HEK293 (cell line): ENCODE measurements at regions not wholly inside any gene's neighbourhood (a gene's known extent, or its start where the extent isn't known, plus 50 kb on each side); places are given as distances from the start of the nearest gene placed in this dataset.

Source experiments
- CTCF ChIA-PET: fragments of 350-600 bp; formaldehyde crosslinking; extraction: SDS; loops from one replicate; lab custom pipeline; 2021; ENCODE audit warnings: antibody characterized with exemption; lab: Yijun Ruan, JAX
- POLR2A ChIA-PET: fragments of 300-600 bp; formaldehyde crosslinking; extraction: SDS; loops from one replicate; lab custom pipeline; 2020; ENCODE audit warnings: antibody characterized with exemption, inconsistent platforms; lab: Yijun Ruan, JAX
- H3K27ac ChIP-seq: fragments of 200-500 bp; sonication (Bioruptor generic); 2 replicates; pipeline ENCODE4 v1.5.1; 2014; ENCODE audit warnings: low read depth, low read length, control low read depth, inconsistent platforms; ENCODE audit errors: extremely low read depth
- H3K36me3 ChIP-seq, 2 experiments: fragments of 200-500 bp in 1 of 2; sonication (Bioruptor generic) in 1 of 2; 1 replicate in 1 of 2; 2 replicates in 1 of 2; pipeline ENCODE4 v1.5.1; 2014 to 2017; ENCODE audit warnings: inconsistent platforms in 2 of 2, low read length in 2 of 2; ENCODE audit not compliant: control insufficient read depth in 2 of 2, insufficient read depth in 1 of 2
- H3K4me1 ChIP-seq: fragments of 200-500 bp; sonication (Bioruptor generic); 2 replicates; pipeline ENCODE4 v1.5.1; 2014; ENCODE audit warnings: mild to moderate bottlenecking, low read length, inconsistent platforms; ENCODE audit not compliant: control insufficient read depth, insufficient read depth
- H3K4me3 ChIP-seq: 2 replicates; pipeline ENCODE4 v1.5.1; 2011; ENCODE audit warnings: low read depth, mild to moderate bottlenecking, control low read depth, low read length, moderate library complexity
- H3K9me3 ChIP-seq: fragments of 200-500 bp; sonication (Bioruptor generic); 2 replicates; pipeline ENCODE4 v1.5.1; 2014; ENCODE audit warnings: low read depth, low read length, inconsistent platforms; ENCODE audit not compliant: control insufficient read depth, insufficient read depth
- EGR2 ChIP-seq: fragments of 450-650 bp; formaldehyde crosslinking; IDR thresholded peaks from 2 replicates; pipeline ENCODE4 v1.5.1; 2016; ENCODE audit warnings: low read depth, missing biosample characterization, missing genetic modification characterization
- HOXD13 ChIP-seq: sonication (generic); formaldehyde crosslinking; IDR thresholded peaks from 2 replicates; pipeline ENCODE4 v1.8.0; 2022; ENCODE audit warnings: missing genetic modification reagents, borderline replicate concordance
- IKZF3 ChIP-seq: fragments of 450-650 bp; IDR thresholded peaks from 2 replicates; pipeline ENCODE4 v1.5.0; 2018; ENCODE audit warnings: missing biosample characterization, mild to moderate bottlenecking, missing genetic modification characterization, moderate library complexity
- MZF1 ChIP-seq: fragments of 450-650 bp; formaldehyde crosslinking; IDR thresholded peaks from 2 replicates; pipeline ENCODE4 v1.5.1; 2017; ENCODE audit warnings: missing biosample characterization, missing genetic modification characterization, borderline replicate concordance
- SP7 ChIP-seq: fragments of 450-650 bp; formaldehyde crosslinking; IDR thresholded peaks from 2 replicates; pipeline ENCODE4 v1.5.1; 2016; ENCODE audit warnings: missing biosample characterization, missing genetic modification characterization
- ZBTB6 ChIP-seq: fragments of 450-650 bp; formaldehyde crosslinking; IDR thresholded peaks from 2 replicates; pipeline ENCODE4 v1.5.1; 2017; ENCODE audit warnings: missing biosample characterization, missing genetic modification characterization
- ZBTB7A ChIP-seq: fragments of 450-650 bp; formaldehyde crosslinking; IDR thresholded peaks from 2 replicates; pipeline ENCODE4 v1.5.1; 2016; ENCODE audit warnings: low read depth, missing biosample characterization, missing genetic modification characterization
- ZEB2 ChIP-seq: fragments of 450-650 bp; formaldehyde crosslinking; IDR thresholded peaks from 2 replicates; pipeline ENCODE4 v1.5.1; 2016; ENCODE audit warnings: missing biosample characterization, missing genetic modification characterization
- ZIC2 ChIP-seq: fragments of 450-650 bp; formaldehyde crosslinking; IDR thresholded peaks from 2 replicates; pipeline ENCODE4 v1.5.1; 2016; ENCODE audit warnings: missing biosample characterization, missing genetic modification characterization
- ZNF148 ChIP-seq: fragments of 450-650 bp; formaldehyde crosslinking; IDR thresholded peaks from 2 replicates; pipeline ENCODE4 v1.5.0; 2017; ENCODE audit warnings: missing biosample characterization, missing genetic modification characterization, borderline replicate concordance
- ZNF214 ChIP-seq: fragments of 450-650 bp; formaldehyde crosslinking; IDR thresholded peaks from 2 replicates; pipeline ENCODE4 v1.5.1; 2017; ENCODE audit warnings: missing biosample characterization, mild to moderate bottlenecking, missing genetic modification characterization, borderline replicate concordance
- ZNF302 ChIP-seq: fragments of 450-650 bp; formaldehyde crosslinking; IDR thresholded peaks from 2 replicates; pipeline ENCODE4 v1.5.1; 2016; ENCODE audit warnings: missing biosample characterization, missing genetic modification characterization, low read depth
- ZNF311 ChIP-seq: fragments of 450-650 bp; formaldehyde crosslinking; IDR thresholded peaks from 2 replicates; pipeline ENCODE4 v1.5.1; 2017; ENCODE audit warnings: missing biosample characterization, missing genetic modification characterization, borderline replicate concordance
- ZNF366 ChIP-seq: fragments of 450-650 bp; formaldehyde crosslinking; conservative IDR thresholded peaks from 2 replicates; pipeline ENCODE4 v1.5.1; 2016; ENCODE audit warnings: missing biosample characterization, missing genetic modification characterization
- ZNF416 ChIP-seq: fragments of 450-650 bp; formaldehyde crosslinking; IDR thresholded peaks from 2 replicates; pipeline ENCODE4 v1.5.1; 2016; ENCODE audit warnings: missing biosample characterization, missing genetic modification characterization
- ZNF426 ChIP-seq: fragments of 450-650 bp; formaldehyde crosslinking; IDR thresholded peaks from 2 replicates; pipeline ENCODE4 v1.5.1; 2017; ENCODE audit warnings: missing biosample characterization, missing genetic modification characterization, mild to moderate bottlenecking, inconsistent platforms, moderate library complexity
- ZNF473 ChIP-seq: fragments of 450-650 bp; formaldehyde crosslinking; IDR thresholded peaks from 2 replicates; pipeline ENCODE4 v1.5.1; 2017; ENCODE audit warnings: missing biosample characterization, missing genetic modification characterization
- ZNF571 ChIP-seq: fragments of 450-650 bp; formaldehyde crosslinking; IDR thresholded peaks from 2 replicates; pipeline ENCODE4 v1.5.0; 2017; ENCODE audit warnings: missing biosample characterization, missing genetic modification characterization
- ZNF600 ChIP-seq: fragments of 450-650 bp; formaldehyde crosslinking; IDR thresholded peaks from 2 replicates; pipeline ENCODE4 v1.5.1; 2016; ENCODE audit warnings: missing biosample characterization, missing genetic modification characterization
- ZNF624 ChIP-seq: fragments of 450-650 bp; formaldehyde crosslinking; IDR thresholded peaks from 2 replicates; pipeline ENCODE4 v1.5.1; 2017; ENCODE audit warnings: missing biosample characterization, missing genetic modification characterization
- ZNF692 ChIP-seq: fragments of 450-650 bp; formaldehyde crosslinking; IDR thresholded peaks from 2 replicates; pipeline ENCODE4 v1.5.1; 2016; ENCODE audit warnings: missing biosample characterization, missing genetic modification characterization
- ZNF843 ChIP-seq: fragments of 450-650 bp; formaldehyde crosslinking; IDR thresholded peaks from 2 replicates; pipeline ENCODE4 v1.5.1; 2016; ENCODE audit warnings: missing biosample characterization, missing genetic modification characterization
- TF ChIP-seq, protein P1 (sequence below): fragments of 450-650 bp; formaldehyde crosslinking; conservative IDR thresholded peaks from 2 replicates; pipeline ENCODE4 v1.5.1; 2016; ENCODE audit warnings: low read depth, missing biosample characterization, missing genetic modification characterization
- TF ChIP-seq, protein P2 (sequence below): fragments of 450-650 bp; formaldehyde crosslinking; IDR thresholded peaks from 2 replicates; pipeline ENCODE4 v1.5.1; 2017; ENCODE audit warnings: missing biosample characterization, mild to moderate bottlenecking, missing genetic modification characterization, moderate library complexity
- TF ChIP-seq, protein P3 (sequence below): fragments of 450-650 bp; formaldehyde crosslinking; IDR thresholded peaks from 2 replicates; pipeline ENCODE4 v1.5.1; 2016; ENCODE audit warnings: missing biosample characterization, missing genetic modification characterization

- CTCF ChIA-PET, result no interaction called here
These were observed 563.6 kb downstream of the TCERG1L start for GRCh38 chr10:130747946-130748345.

GRCh38 chr10:130748409-130749057 is 563.0 kb downstream of the TCERG1L start:
- no peaks in the 10 kb centered on the region for H3K9me3 ChIP-seq
- no peak overlapping the region for H3K4me3 ChIP-seq
- ChIA-PET CTCF (no interaction called here), POLR2A (no interaction called here)
- H3K4me1 ChIP-seq, result no peaks in the 10 kb centered on the region
- no peak overlapping the region for H3K27ac ChIP-seq
- H3K36me3 ChIP-seq, result no peaks in the 10 kb centered on the region
- TF ChIP-seq, protein P1, sequence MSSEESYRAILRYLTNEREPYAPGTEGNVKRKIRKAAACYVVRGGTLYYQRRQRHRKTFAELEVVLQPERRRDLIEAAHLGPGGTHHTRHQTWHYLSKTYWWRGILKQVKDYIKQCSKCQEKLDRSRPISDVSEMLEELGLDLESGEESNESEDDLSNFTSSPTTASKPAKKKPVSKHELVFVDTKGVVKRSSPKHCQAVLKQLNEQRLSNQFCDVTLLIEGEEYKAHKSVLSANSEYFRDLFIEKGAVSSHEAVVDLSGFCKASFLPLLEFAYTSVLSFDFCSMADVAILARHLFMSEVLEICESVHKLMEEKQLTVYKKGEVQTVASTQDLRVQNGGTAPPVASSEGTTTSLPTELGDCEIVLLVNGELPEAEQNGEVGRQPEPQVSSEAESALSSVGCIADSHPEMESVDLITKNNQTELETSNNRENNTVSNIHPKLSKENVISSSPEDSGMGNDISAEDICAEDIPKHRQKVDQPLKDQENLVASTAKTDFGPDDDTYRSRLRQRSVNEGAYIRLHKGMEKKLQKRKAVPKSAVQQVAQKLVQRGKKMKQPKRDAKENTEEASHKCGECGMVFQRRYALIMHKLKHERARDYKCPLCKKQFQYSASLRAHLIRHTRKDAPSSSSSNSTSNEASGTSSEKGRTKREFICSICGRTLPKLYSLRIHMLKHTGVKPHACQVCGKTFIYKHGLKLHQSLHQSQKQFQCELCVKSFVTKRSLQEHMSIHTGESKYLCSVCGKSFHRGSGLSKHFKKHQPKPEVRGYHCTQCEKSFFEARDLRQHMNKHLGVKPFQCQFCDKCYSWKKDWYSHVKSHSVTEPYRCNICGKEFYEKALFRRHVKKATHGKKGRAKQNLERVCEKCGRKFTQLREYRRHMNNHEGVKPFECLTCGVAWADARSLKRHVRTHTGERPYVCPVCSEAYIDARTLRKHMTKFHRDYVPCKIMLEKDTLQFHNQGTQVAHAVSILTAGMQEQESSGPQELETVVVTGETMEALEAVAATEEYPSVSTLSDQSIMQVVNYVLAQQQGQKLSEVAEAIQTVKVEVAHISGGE, result no peak
- TF ChIP-seq ZBTB6, result no peak
- TF ChIP-seq ZNF571 (tag by site-specific recombination), result no peak
- no peak for TF ChIP-seq ZNF366
- TF ChIP-seq ZNF473 (tag by site-specific recombination), result no peak
- TF ChIP-seq ZNF624 (tag by site-specific recombination), result no peak
- no peak for TF ChIP-seq SP7 (tag by site-specific recombination)
- no peak for TF ChIP-seq ZNF600 (tag by site-specific recombination)
- TF ChIP-seq ZEB2, result no peak
- no peak for TF ChIP-seq ZNF311 (tag by site-specific recombination)
- no peak for TF ChIP-seq ZNF214 (tag by site-specific recombination)
- no peak for TF ChIP-seq ZNF843 (tag by site-specific recombination)
- TF ChIP-seq ZNF148 (tag by site-specific recombination), result no peak
- TF ChIP-seq, protein P2, sequence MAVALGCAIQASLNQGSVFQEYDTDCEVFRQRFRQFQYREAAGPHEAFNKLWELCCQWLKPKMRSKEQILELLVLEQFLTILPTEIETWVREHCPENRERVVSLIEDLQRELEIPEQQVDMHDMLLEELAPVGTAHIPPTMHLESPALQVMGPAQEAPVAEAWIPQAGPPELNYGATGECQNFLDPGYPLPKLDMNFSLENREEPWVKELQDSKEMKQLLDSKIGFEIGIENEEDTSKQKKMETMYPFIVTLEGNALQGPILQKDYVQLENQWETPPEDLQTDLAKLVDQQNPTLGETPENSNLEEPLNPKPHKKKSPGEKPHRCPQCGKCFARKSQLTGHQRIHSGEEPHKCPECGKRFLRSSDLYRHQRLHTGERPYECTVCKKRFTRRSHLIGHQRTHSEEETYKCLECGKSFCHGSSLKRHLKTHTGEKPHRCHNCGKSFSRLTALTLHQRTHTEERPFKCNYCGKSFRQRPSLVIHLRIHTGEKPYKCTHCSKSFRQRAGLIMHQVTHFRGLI (tag by site-specific recombination), result no peak
- no peak for TF ChIP-seq ZNF416 (tag by site-specific recombination)
- TF ChIP-seq, protein P3, sequence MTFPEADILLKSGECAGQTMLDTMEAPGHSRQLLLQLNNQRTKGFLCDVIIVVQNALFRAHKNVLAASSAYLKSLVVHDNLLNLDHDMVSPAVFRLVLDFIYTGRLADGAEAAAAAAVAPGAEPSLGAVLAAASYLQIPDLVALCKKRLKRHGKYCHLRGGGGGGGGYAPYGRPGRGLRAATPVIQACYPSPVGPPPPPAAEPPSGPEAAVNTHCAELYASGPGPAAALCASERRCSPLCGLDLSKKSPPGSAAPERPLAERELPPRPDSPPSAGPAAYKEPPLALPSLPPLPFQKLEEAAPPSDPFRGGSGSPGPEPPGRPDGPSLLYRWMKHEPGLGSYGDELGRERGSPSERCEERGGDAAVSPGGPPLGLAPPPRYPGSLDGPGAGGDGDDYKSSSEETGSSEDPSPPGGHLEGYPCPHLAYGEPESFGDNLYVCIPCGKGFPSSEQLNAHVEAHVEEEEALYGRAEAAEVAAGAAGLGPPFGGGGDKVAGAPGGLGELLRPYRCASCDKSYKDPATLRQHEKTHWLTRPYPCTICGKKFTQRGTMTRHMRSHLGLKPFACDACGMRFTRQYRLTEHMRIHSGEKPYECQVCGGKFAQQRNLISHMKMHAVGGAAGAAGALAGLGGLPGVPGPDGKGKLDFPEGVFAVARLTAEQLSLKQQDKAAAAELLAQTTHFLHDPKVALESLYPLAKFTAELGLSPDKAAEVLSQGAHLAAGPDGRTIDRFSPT (tag by site-specific recombination), result no peak

More at GRCh38 chr10:130747946-130748345, 563.6 kb downstream of the TCERG1L start:
- no peak overlapping the region for H3K27ac ChIP-seq
- POLR2A ChIA-PET, result no interaction called here
- TF ChIP-seq ZNF426 (tag by site-specific recombination) (no peak), ZBTB7A (tag by site-specific recombination) (no peak), ZIC2 (tag by site-specific recombination) (no peak), ZNF692 (no peak), MZF1 (tag by site-specific recombination) (no peak), EGR2 (no peak), HOXD13 (no peak), ZNF302 (tag by site-specific recombination) (no peak), IKZF3 (no peak)
- H3K9me3 ChIP-seq, result no peaks in the 10 kb centered on the region
- H3K36me3 ChIP-seq, result no peaks in the 10 kb centered on the region
- H3K4me3 ChIP-seq, result no peak overlapping the region
- H3K4me1 ChIP-seq, result no peaks in the 10 kb centered on the region
